Fibroblast of villous mesenchyme (primary cell): ENCODE measurements at regions not wholly inside any gene's neighbourhood (a gene's known extent, or its start where the extent isn't known, plus 50 kb on each side); places are given as distances from the start of the nearest gene placed in this dataset.

Experiments used
- DNase-seq: peaks from one replicate; pipeline ENCODE4 v3.0.0-alpha.2; 2010; ENCODE audit warnings: low read depth
- H3K4me3 ChIP-seq: 2 replicates; pipeline ENCODE4 v1.5.1; 2011; ENCODE audit warnings: low read depth, mild to moderate bottlenecking, low read length
- CTCF ChIP-seq: IDR thresholded peaks from 2 replicates; pipeline ENCODE4 v1.5.1; 2012; ENCODE audit warnings: low read depth, mild to moderate bottlenecking, low read length; ENCODE audit not compliant: insufficient read depth

GRCh38 chr17:72426948-72427760 is 306.3 kb downstream of the SOX9 start:
- H3K4me3 ChIP-seq = no peak overlapping the region
- DNase-seq = no peak
- TF ChIP-seq CTCF = no peak

- no peak for TF ChIP-seq CTCF
- no peak for DNase-seq
- H3K4me3 ChIP-seq = no peak overlapping the region
Measured at GRCh38 chr17:72427761-72428109, 306.9 kb downstream of the SOX9 start.

GRCh38 chr17:72429066-72429638 is 308.3 kb downstream of the SOX9 start:
- no peak for TF ChIP-seq CTCF
- no peak for DNase-seq
- H3K4me3 ChIP-seq = no peak overlapping the region

DNA sequence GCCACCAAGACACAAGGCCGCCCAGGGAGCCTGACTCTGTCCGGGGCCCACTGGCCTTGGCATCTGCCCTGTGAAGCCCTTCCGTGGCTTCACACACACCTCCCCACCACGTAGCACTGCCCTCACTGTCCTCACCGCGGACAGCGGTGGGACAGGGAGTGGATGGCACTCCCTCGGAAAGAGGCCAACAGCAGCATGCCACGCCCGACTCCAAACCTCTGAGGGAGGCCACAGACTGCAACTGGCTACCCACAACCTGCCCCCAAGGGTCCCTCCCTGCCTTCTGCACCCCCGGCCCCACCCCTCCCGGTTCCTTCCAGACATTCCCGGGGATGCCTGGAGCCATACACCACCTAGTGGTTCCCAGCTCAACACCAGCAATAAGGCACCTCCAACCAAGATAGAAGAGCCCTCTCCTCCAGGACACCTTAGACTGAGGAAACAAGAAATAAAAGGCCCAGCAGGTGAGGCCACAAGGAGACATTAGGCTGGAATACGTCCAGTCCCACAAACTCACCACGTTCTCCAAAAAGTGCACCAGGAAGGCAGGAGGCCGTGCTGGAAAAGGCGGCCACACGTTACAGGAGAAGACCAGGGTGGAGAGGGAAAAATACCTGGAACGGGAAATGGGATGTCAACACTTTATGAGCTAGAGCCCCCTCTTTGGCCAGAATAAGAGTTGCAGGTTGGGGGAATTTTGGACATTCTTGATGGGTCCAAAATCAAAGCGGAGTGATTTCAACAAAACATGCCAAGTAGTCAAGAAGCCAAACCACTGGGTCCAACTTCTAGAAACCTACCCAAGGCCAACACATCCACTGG is 310.0 kb downstream of the SOX9 start:
- H3K4me3 ChIP-seq = no peak overlapping the region
- DNase-seq = no peak
- peak; percentile 45 for TF ChIP-seq CTCF

GRCh38 chr17:72432143-72432621 is 311.4 kb downstream of the SOX9 start:
- DNase-seq = peak; percentile 65
- H3K4me3 ChIP-seq = no peak overlapping the region
- TF ChIP-seq CTCF = no peak

DNA sequence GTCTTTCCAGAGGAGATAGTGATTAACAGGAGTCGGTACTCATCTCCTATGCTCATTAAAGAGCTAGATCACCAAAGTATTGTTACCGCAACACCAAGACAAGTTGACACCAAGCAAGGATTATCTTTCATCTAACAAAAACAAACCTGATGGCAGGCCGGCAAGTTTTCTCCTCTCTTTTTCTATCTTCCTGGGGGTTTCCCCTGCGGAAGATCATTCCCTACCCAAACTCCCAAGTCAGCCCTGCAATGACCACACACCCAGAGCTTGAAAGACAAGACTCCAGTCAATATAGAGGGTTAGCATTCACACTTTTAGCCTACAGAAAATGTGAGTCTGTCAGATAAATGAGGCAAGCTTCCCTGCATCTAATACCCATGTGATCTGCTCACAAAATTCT is 312.1 kb downstream of the SOX9 start:
- TF ChIP-seq CTCF = no peak
- no peak overlapping the region for H3K4me3 ChIP-seq
- DNase-seq = no peak
